Choroid plexus epithelial cell (primary cell): ENCODE measurements at regions not wholly inside any gene's neighbourhood (a gene's known extent, or its start where the extent isn't known, plus 50 kb on each side); places are given as distances from the start of the nearest gene placed in this dataset.

Source experiments
- DNase-seq: peaks from one replicate; pipeline ENCODE4 v3.0.0-alpha.2; 2010; ENCODE audit warnings: low read depth
- H3K4me3 ChIP-seq: 2 replicates; pipeline ENCODE4 v1.5.1; 2011; ENCODE audit warnings: low read depth, mild to moderate bottlenecking, control low read depth, low read length, moderate library complexity
- TF ChIP-seq, protein P1 (sequence below): conservative IDR thresholded peaks from 2 replicates; pipeline ENCODE4 v1.5.1; 2011; ENCODE audit warnings: low read depth, mild to moderate bottlenecking, control low read depth, inconsistent platforms, low read length, moderate library complexity

DNA sequence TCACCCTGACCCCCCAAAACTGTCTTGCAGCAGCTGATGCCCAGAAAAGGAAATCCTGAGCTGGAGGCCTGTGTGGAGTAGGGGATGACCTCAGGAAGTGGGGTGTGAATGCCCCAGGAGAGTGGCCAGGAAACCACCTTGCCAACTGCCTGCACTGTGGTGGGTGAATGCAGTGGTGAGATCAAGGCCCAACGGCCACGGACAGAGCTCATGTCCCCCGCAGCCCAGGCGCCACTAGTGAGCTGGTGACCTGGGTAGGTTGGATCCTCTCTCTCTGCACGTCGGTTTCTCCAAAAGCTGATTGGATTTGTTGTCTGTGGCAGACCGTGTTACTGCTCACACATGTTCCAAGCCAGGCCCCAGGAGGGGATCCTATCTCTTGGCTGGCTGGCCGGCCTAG lies 448.9 kb downstream of the TCERG1L start:
- DNase-seq: no peak
- TF ChIP-seq, protein P1, sequence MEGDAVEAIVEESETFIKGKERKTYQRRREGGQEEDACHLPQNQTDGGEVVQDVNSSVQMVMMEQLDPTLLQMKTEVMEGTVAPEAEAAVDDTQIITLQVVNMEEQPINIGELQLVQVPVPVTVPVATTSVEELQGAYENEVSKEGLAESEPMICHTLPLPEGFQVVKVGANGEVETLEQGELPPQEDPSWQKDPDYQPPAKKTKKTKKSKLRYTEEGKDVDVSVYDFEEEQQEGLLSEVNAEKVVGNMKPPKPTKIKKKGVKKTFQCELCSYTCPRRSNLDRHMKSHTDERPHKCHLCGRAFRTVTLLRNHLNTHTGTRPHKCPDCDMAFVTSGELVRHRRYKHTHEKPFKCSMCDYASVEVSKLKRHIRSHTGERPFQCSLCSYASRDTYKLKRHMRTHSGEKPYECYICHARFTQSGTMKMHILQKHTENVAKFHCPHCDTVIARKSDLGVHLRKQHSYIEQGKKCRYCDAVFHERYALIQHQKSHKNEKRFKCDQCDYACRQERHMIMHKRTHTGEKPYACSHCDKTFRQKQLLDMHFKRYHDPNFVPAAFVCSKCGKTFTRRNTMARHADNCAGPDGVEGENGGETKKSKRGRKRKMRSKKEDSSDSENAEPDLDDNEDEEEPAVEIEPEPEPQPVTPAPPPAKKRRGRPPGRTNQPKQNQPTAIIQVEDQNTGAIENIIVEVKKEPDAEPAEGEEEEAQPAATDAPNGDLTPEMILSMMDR: no peak
- no peak overlapping the region for H3K4me3 ChIP-seq

DNA sequence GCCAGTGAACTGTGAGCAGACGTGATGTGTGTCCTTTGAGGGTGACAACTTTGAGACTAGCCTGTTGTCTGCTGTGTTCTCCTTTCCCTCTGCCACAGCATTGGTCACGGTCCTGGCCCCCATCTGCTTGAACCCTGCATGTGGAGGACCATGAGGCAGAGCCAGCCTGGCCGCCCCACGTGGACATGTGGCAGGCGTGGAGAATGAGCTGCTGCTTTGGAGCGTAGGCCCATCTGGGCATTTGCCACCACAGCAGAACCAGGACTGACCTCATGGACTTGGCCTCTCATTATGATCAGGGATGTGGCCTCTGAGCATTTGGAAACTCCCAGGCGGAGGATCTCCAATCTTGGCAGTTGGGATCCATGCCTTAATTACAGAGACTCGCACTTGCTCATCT lies 448.5 kb downstream of the TCERG1L start:
- TF ChIP-seq, protein P1: no peak
- no peak for DNase-seq
- no peak overlapping the region for H3K4me3 ChIP-seq

DNA sequence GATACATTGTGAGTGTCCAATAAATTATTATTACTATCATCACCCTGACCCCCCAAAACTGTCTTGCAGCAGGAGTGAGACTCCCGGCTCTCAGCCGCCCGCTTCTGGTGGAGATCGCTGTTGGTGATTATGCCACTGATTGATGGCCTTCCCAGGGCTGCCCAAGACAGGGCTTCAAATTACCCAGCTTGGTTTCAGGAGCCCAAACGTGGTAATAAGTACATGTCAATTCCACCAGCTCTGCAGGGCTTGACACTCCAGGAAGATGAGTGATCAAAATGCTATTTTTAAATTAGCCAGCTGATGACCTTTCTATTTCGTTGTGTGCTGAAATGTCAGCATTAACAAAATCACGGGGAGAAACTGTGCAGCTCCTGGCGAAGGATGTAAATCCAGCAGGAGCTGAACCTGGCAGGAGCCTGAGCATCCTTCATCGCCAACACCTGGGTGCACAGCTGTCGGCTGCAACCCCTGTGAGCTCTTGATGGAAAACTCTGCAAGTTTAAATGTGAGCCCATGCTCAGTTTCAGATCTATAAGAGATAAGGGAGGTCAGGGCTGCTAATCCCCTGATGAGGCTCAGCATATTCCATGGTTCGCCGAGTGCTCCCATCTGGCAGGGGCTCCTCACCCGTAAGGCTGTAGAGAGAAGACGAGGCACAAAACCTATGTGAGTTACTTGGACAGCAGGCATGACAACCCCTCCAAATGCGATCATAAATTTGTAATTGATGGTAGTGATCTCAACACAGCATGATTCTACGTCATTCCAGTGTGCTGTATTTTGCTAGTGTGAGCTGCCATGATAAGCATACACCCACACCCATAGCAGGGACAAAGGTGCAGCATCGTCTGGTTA lies 446.3 kb downstream of the TCERG1L start:
- TF ChIP-seq, protein P1: no peak
- DNase-seq: no peak
- H3K4me3 ChIP-seq: no peak overlapping the region

DNA sequence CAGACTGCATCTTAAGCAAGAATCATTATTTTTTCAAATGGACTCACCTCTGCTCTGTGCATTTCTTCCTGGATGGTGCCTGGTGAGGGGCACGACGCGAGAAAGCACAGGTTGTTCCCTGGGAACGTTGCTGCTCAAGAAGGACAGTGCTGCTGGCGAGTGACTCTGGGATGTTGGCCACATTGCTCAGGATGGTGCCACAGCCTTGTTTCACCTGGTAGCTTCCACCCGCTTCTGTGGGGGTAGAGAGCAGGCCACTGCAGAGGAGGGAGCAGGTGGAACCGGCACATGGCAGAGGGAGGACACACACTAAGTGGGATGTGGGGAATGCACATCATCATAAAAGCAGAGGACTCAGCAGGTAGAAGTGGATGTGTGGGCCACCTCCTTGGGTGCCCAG lies 444.7 kb downstream of the TCERG1L start:
- H3K4me3 ChIP-seq: no peak overlapping the region
- TF ChIP-seq, protein P1: no peak
- no peak for DNase-seq

DNA sequence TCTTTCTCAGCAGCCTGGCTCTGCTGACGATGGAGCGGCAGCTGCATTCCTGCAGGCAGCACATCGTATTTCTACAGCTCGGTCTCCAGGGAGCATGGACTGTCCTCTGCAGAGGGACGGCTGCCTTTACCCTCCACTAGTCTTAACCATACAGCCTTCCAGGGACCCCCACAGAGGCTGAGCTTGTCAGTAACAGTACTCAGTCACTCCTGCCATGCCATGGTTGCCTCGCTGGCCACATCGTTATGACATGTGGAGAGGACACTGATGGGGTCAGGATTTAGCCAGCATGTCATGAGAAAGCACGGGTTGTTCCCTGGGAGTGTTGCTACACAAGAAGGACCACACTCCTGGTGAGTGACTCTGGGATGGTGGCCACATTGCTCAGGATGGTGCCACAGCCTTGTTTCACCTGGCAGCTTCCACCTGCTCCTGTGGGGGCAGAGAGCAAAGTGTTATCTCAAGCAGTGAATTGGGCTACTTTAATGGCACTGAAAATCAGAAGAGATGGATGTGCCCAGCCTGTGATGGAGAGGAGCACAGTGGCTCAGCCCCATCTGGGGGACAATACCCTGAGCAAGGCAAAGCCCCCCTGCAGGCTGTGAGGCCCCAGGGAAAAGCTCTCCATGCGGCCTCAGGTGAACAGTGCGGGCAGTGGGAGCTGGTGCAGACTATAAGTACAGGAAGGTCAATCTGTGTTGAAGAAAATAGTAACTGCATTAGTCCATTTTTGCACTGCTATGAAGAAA lies 443.9 kb downstream of the TCERG1L start:
- no peak overlapping the region for H3K4me3 ChIP-seq
- DNase-seq: no peak
- TF ChIP-seq, protein P1: no peak

DNA sequence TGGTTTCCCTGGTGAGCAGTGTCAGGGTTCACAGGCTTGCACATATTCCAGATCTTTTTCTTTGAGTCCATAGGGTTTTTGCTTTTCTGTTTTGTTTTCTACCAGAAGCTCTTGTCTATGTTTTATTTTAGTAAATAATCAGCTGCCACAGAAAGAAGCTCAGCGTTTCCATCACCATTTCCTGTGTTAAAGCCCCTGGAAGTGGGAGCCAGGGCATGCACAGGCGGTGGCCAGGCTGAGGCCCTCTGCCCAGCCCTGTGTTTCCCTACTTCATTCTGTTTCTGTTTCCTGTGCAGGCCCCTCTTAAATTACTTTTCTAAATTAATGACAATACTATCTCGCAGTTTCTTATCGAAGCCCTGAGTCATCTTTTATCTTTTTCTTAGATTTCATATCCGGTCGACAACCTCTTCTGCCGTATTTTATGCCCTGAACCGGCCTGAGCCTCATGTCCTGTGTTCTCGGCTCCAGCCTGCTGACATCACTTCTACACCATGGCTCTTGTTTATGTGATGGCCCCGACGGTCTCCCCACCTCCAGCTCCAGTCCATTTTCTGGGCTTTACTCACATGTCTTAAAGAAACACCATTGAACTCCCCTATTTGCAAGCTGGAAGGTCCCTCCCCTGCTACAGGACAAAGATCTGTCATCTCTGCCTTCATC lies 442.2 kb downstream of the TCERG1L start:
- DNase-seq: no peak
- H3K4me3 ChIP-seq: no peak overlapping the region
- TF ChIP-seq, protein P1: no peak
